ENCODE measurements at regions not wholly inside any gene's neighbourhood (a gene's known extent, or its start where the extent isn't known, plus 50 kb on each side); places are given as distances from the start of the nearest gene placed in this dataset.

GRCh38 chr5:89493414-89493813 lies 610.4 kb upstream of the MEF2C start:
- TF ChIP-seq CTCF (IDR thresholded peaks at IDR 0.05) (no peak), POLR2A (IDR thresholded peaks at IDR 0.05) (no peak), POLR2AphosphoS5 (IDR thresholded peaks at IDR 0.05; ENCODE audit: insufficient read depth in 1 of 2, low read depth in 1 of 2) (no peak)
